ENCODE measurements at regions not wholly inside any gene's neighbourhood (a gene's known extent, or its start where the extent isn't known, plus 50 kb on each side); places are given as distances from the start of the nearest gene placed in this dataset.

- 81 to 88% (median 86%) methylated on average over 3 of the region's 3 CpGs for WGBS, 3 donors
- FAIRE-seq (no peak), DNase-seq (no peak)
- Histone ChIP-seq H3K27ac (ENCODE audit: low read depth in 1 of 3, low read length in 2 of 3) (no peak overlapping the region), H3K36me3 (ENCODE audit: control insufficient read depth in 3 of 3, insufficient read depth in 2 of 3, low read depth in 1 of 3, low read length in 3 of 3) (no peaks in the 10 kb centered on the region), H3K4me3 (ENCODE audit: low read depth in 1 of 3, low read length in 3 of 3) (no peak overlapping the region), H3K4me1 (ENCODE audit: control insufficient read depth in 3 of 3, insufficient read depth in 2 of 3, low read depth in 1 of 3, low read length in 2 of 3) (no peaks in the 10 kb centered on the region), H3K27me3 (ENCODE audit: control insufficient read depth in 3 of 3, insufficient read depth in 3 of 3, low read length in 3 of 3) (no peaks in the 10 kb centered on the region), H3K9me3 (ENCODE audit: control insufficient read depth in 2 of 2, insufficient read depth in 1 of 2, low read depth in 1 of 2, low read length in 1 of 2) (no peaks in the 10 kb centered on the region)
Measured at GRCh38 chr12:111012918-111013317, 92.5 kb upstream of the MYL2 start.

GRCh38 chr12:111011999-111012600 is 91.7 kb upstream of the MYL2 start:
- H3K36me3 ChIP-seq (ENCODE audit: control insufficient read depth in 3 of 3, insufficient read depth in 2 of 3, low read depth in 1 of 3, low read length in 3 of 3), result no peaks in the 10 kb centered on the region
- no peaks in the 10 kb centered on the region for H3K9me3 ChIP-seq (ENCODE audit: control insufficient read depth in 2 of 2, insufficient read depth in 1 of 2, low read depth in 1 of 2, low read length in 1 of 2)
- H3K27me3 ChIP-seq (ENCODE audit: control insufficient read depth in 3 of 3, insufficient read depth in 3 of 3, low read length in 3 of 3), result no peaks in the 10 kb centered on the region
- WGBS, 3 donors, result 91 to 92% (median 92%) methylated on average over 15 of the region's 15 CpGs
- FAIRE-seq, result no peak
- no peaks in the 10 kb centered on the region for H3K4me1 ChIP-seq (ENCODE audit: control insufficient read depth in 3 of 3, insufficient read depth in 2 of 3, low read depth in 1 of 3, low read length in 2 of 3)
- H3K4me3 ChIP-seq (ENCODE audit: low read depth in 1 of 3, low read length in 3 of 3), result no peak overlapping the region
- no peak overlapping the region for H3K27ac ChIP-seq (ENCODE audit: low read depth in 1 of 3, low read length in 2 of 3)
- no peak for DNase-seq

- FAIRE-seq, result no peak
- Histone ChIP-seq H3K4me3 (ENCODE audit: low read depth in 1 of 3, low read length in 3 of 3) (no peak overlapping the region), H3K27ac (ENCODE audit: low read depth in 1 of 3, low read length in 2 of 3) (no peak overlapping the region), H3K4me1 (ENCODE audit: control insufficient read depth in 3 of 3, insufficient read depth in 2 of 3, low read depth in 1 of 3, low read length in 2 of 3) (no peaks in the 10 kb centered on the region), H3K9me3 (ENCODE audit: control insufficient read depth in 2 of 2, insufficient read depth in 1 of 2, low read depth in 1 of 2, low read length in 1 of 2) (no peaks in the 10 kb centered on the region), H3K36me3 (ENCODE audit: control insufficient read depth in 3 of 3, insufficient read depth in 2 of 3, low read depth in 1 of 3, low read length in 3 of 3) (no peaks in the 10 kb centered on the region), H3K27me3 (ENCODE audit: control insufficient read depth in 3 of 3, insufficient read depth in 3 of 3, low read length in 3 of 3) (peaks cover 0 to 2% (median 0%) of the 10 kb centered on the region in 3 donors)
- 70 to 82% (median 75%) methylated on average over 6 of the region's 6 CpGs for WGBS, 3 donors
- DNase-seq, result no peak
Measured at GRCh38 chr12:111010916-111011657, 90.7 kb upstream of the MYL2 start.

GRCh38 chr12:111010061-111010460 is 89.7 kb upstream of the MYL2 start:
- DNase-seq (no peak), FAIRE-seq (no peak)
- peaks cover 0 to 3% (median 0%) of the 10 kb centered on the region in 3 donors for H3K27me3 ChIP-seq (ENCODE audit: control insufficient read depth in 3 of 3, insufficient read depth in 3 of 3, low read length in 3 of 3)
- no peak overlapping the region for H3K4me3 ChIP-seq (ENCODE audit: low read depth in 1 of 3, low read length in 3 of 3)
- no peaks in the 10 kb centered on the region for H3K4me1 ChIP-seq (ENCODE audit: control insufficient read depth in 3 of 3, insufficient read depth in 2 of 3, low read depth in 1 of 3, low read length in 2 of 3)
- 74 to 81% (median 77%) methylated on average over 3 of the region's 3 CpGs for WGBS, 3 donors
- H3K36me3 ChIP-seq (ENCODE audit: control insufficient read depth in 3 of 3, insufficient read depth in 2 of 3, low read depth in 1 of 3, low read length in 3 of 3), result no peaks in the 10 kb centered on the region
- H3K9me3 ChIP-seq (ENCODE audit: control insufficient read depth in 2 of 2, insufficient read depth in 1 of 2, low read depth in 1 of 2, low read length in 1 of 2), result peaks cover 0 to 1% of the 10 kb centered on the region in 2 donors
- no peak overlapping the region for H3K27ac ChIP-seq (ENCODE audit: low read depth in 1 of 3, low read length in 2 of 3)

- no peak for DNase-seq
- H3K27ac ChIP-seq (ENCODE audit: low read depth in 1 of 3, low read length in 2 of 3), result no peak overlapping the region
- H3K9me3 ChIP-seq (ENCODE audit: control insufficient read depth in 2 of 2, insufficient read depth in 1 of 2, low read depth in 1 of 2, low read length in 1 of 2), result peaks cover 0 to 3% of the 10 kb centered on the region in 2 donors
- no peaks in the 10 kb centered on the region for H3K4me1 ChIP-seq (ENCODE audit: control insufficient read depth in 3 of 3, insufficient read depth in 2 of 3, low read depth in 1 of 3, low read length in 2 of 3)
- WGBS, 3 donors, result 53 to 73% (median 56%) methylated on average over 2 of the region's 2 CpGs
- H3K4me3 ChIP-seq (ENCODE audit: low read depth in 1 of 3, low read length in 3 of 3), result no peak overlapping the region
- H3K27me3 ChIP-seq (ENCODE audit: control insufficient read depth in 3 of 3, insufficient read depth in 3 of 3, low read length in 3 of 3), result peaks cover 0 to 3% (median 0%) of the 10 kb centered on the region in 3 donors
- H3K36me3 ChIP-seq (ENCODE audit: control insufficient read depth in 3 of 3, insufficient read depth in 2 of 3, low read depth in 1 of 3, low read length in 3 of 3), result no peaks in the 10 kb centered on the region
- no peak for FAIRE-seq
Measured at GRCh38 chr12:111006621-111007020, 86.2 kb upstream of the MYL2 start.

- Histone ChIP-seq H3K4me3 (ENCODE audit: low read depth in 1 of 3, low read length in 3 of 3) (no peak overlapping the region), H3K4me1 (ENCODE audit: control insufficient read depth in 3 of 3, insufficient read depth in 2 of 3, low read depth in 1 of 3, low read length in 2 of 3) (no peaks in the 10 kb centered on the region), H3K27me3 (ENCODE audit: control insufficient read depth in 3 of 3, insufficient read depth in 3 of 3, low read length in 3 of 3) (no peaks in the 10 kb centered on the region), H3K27ac (ENCODE audit: low read depth in 1 of 3, low read length in 2 of 3) (no peak overlapping the region), H3K36me3 (ENCODE audit: control insufficient read depth in 3 of 3, insufficient read depth in 2 of 3, low read depth in 1 of 3, low read length in 3 of 3) (no peaks in the 10 kb centered on the region), H3K9me3 (ENCODE audit: control insufficient read depth in 2 of 2, insufficient read depth in 1 of 2, low read depth in 1 of 2, low read length in 1 of 2) (peaks cover 6 to 21% of the 10 kb centered on the region in 2 donors)
- FAIRE-seq (no peak), DNase-seq (no peak)
- 69 to 89% (median 85%) methylated on average over 2 of the region's 2 CpGs for WGBS, 3 donors
Measured at GRCh38 chr12:110998971-110999370, 78.6 kb upstream of the MYL2 start.

GRCh38 chr12:110998165-110998564 is 77.8 kb upstream of the MYL2 start:
- FAIRE-seq (no peak), DNase-seq (no peak)
- Histone ChIP-seq H3K9me3 (ENCODE audit: control insufficient read depth in 2 of 2, insufficient read depth in 1 of 2, low read depth in 1 of 2, low read length in 1 of 2) (peaks cover 6 to 21% of the 10 kb centered on the region in 2 donors), H3K4me1 (ENCODE audit: control insufficient read depth in 3 of 3, insufficient read depth in 2 of 3, low read depth in 1 of 3, low read length in 2 of 3) (no peaks in the 10 kb centered on the region), H3K27ac (ENCODE audit: low read depth in 1 of 3, low read length in 2 of 3) (no peak overlapping the region), H3K4me3 (ENCODE audit: low read depth in 1 of 3, low read length in 3 of 3) (no peak overlapping the region), H3K27me3 (ENCODE audit: control insufficient read depth in 3 of 3, insufficient read depth in 3 of 3, low read length in 3 of 3) (no peaks in the 10 kb centered on the region), H3K36me3 (ENCODE audit: control insufficient read depth in 3 of 3, insufficient read depth in 2 of 3, low read depth in 1 of 3, low read length in 3 of 3) (no peaks in the 10 kb centered on the region)
- 35 to 57% (median 41%) methylated on average over 3 of the region's 3 CpGs for WGBS, 3 donors

- 79 to 92% (median 83%) methylated on average over 5 of the region's 5 CpGs for WGBS, 3 donors
- Histone ChIP-seq H3K4me3 (ENCODE audit: low read depth in 1 of 3, low read length in 3 of 3) (no peak overlapping the region), H3K36me3 (ENCODE audit: control insufficient read depth in 3 of 3, insufficient read depth in 2 of 3, low read depth in 1 of 3, low read length in 3 of 3) (no peaks in the 10 kb centered on the region), H3K9me3 (ENCODE audit: control insufficient read depth in 2 of 2, insufficient read depth in 1 of 2, low read depth in 1 of 2, low read length in 1 of 2) (peaks cover 6 to 21% of the 10 kb centered on the region in 2 donors), H3K27ac (ENCODE audit: low read depth in 1 of 3, low read length in 2 of 3) (no peak overlapping the region), H3K4me1 (ENCODE audit: control insufficient read depth in 3 of 3, insufficient read depth in 2 of 3, low read depth in 1 of 3, low read length in 2 of 3) (no peaks in the 10 kb centered on the region), H3K27me3 (ENCODE audit: control insufficient read depth in 3 of 3, insufficient read depth in 3 of 3, low read length in 3 of 3) (peaks cover 0 to 3% (median 0%) of the 10 kb centered on the region in 3 donors)
- DNase-seq (no peak), FAIRE-seq (no peak)
Measured at GRCh38 chr12:110996415-110996814, 76.0 kb upstream of the MYL2 start.

All from small intestine (tissue), 7 donors.